ENCODE measurements at regions not wholly inside any gene's neighbourhood (a gene's known extent, or its start where the extent isn't known, plus 50 kb on each side); places are given as distances from the start of the nearest gene placed in this dataset.

DNA sequence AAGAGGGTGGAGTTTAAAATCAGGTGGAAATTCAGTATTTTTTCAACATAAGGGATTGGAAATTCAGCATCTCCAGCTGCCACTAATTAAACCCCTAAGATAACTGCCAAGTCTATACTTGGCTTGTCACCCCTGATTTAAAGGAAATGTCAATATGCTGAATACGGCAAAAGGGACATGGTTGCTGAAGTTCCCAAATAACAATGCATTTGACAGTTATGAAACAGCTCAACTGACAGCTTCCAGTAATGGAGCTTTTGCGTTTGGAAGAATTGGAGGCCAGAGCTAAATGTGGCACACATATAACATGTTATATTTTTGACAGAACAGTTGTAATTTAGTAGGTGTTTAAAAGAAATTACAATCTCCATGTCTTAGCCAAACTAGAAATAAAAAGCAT lies 1867.9 kb upstream of the LRRTM1 start:
- TF ChIP-seq, protein P1, sequence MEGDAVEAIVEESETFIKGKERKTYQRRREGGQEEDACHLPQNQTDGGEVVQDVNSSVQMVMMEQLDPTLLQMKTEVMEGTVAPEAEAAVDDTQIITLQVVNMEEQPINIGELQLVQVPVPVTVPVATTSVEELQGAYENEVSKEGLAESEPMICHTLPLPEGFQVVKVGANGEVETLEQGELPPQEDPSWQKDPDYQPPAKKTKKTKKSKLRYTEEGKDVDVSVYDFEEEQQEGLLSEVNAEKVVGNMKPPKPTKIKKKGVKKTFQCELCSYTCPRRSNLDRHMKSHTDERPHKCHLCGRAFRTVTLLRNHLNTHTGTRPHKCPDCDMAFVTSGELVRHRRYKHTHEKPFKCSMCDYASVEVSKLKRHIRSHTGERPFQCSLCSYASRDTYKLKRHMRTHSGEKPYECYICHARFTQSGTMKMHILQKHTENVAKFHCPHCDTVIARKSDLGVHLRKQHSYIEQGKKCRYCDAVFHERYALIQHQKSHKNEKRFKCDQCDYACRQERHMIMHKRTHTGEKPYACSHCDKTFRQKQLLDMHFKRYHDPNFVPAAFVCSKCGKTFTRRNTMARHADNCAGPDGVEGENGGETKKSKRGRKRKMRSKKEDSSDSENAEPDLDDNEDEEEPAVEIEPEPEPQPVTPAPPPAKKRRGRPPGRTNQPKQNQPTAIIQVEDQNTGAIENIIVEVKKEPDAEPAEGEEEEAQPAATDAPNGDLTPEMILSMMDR (IDR thresholded peaks at IDR 0.05): no peak
- no peak overlapping the region for H3K27ac ChIP-seq
- no peaks in the 10 kb centered on the region for H3K4me1 ChIP-seq
- H3K9me3 ChIP-seq: no peaks in the 10 kb centered on the region
- H3K4me3 ChIP-seq: no peak overlapping the region
- ATAC-seq (no peak), DNase-seq (no peak)
- intact Hi-C loops (cut with DNase I): no loop called here
- no peaks in the 10 kb centered on the region for H3K27me3 ChIP-seq (ENCODE audit: low read depth)
- H3K36me3 ChIP-seq: no peaks in the 10 kb centered on the region

DNA sequence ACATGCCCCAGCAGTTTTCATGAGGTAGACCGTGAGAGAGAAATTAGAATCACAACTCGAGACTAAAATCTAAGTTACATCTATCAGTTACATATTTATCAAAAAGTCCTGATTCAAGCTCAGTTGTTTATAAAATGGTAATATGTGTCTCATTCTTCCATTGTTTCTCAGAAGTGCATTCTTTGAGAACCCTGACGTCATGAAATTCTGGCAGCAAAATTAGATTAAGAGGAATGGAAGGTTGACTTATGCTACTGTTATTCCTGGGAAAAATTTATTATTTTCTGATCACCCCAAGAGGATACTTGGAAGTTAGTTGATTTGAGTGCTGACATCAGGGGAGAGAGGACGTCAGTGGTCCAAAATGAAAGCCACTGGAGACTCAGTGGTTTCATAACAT lies 1864.8 kb upstream of the LRRTM1 start:
- Histone ChIP-seq H3K4me3 (no peak overlapping the region), H3K9me3 (no peaks in the 10 kb centered on the region), H3K27ac (no peak overlapping the region), H3K27me3 (ENCODE audit: low read depth) (no peaks in the 10 kb centered on the region), H3K4me1 (no peaks in the 10 kb centered on the region), H3K36me3 (no peaks in the 10 kb centered on the region)
- DNase-seq: no peak
- no peak for ATAC-seq
- intact Hi-C loops (cut with DNase I): no loop called here
- TF ChIP-seq, protein P1 (IDR thresholded peaks at IDR 0.05): no peak

DNA sequence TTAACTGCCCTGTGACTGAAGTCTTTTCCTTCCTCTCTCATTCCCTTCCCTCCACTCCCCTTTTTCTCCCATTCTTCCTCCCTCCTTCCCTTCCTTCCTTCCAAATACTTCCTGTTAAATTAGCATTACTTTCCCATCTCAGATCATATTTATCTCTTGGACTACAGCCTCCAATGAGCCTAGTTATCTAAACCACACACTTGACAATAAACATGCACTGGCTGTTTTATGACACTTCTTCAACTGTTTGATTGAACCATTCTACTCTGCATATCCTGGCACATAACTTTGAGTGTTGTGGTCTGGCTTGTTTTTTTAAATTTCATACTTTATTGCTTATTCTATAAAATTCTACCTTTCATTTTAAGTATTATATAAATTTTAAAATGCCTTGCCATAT lies 1860.8 kb upstream of the LRRTM1 start:
- H3K4me1 ChIP-seq: no peaks in the 10 kb centered on the region
- no peaks in the 10 kb centered on the region for H3K36me3 ChIP-seq
- no peaks in the 10 kb centered on the region for H3K9me3 ChIP-seq
- no peak for DNase-seq
- no peak overlapping the region for H3K4me3 ChIP-seq
- H3K27ac ChIP-seq: no peak overlapping the region
- intact Hi-C loops (cut with DNase I): no loop called here
- TF ChIP-seq, protein P1 (IDR thresholded peaks at IDR 0.05): no peak
- ATAC-seq: no peak
- no peaks in the 10 kb centered on the region for H3K27me3 ChIP-seq (ENCODE audit: low read depth)

DNA sequence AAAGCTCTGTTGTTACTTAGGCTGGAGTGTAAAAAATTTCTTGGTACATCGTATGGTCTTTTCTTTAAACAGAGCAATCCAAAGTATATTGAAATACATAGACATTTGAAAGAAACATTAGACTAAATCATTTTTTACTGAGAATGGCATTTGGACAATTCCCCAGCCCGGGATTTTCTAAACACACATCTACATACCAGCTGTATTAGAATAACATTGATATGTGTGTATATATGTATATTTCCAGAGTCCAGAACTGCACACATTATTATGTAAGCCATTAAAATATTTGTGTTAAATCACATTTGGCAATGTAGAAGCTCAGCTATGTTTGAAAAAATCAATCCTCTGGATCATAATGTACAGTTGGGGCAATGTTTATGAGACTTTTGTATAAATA lies 1853.6 kb upstream of the LRRTM1 start:
- no peak for ATAC-seq
- H3K4me1 ChIP-seq: no peaks in the 10 kb centered on the region
- no peaks in the 10 kb centered on the region for H3K9me3 ChIP-seq
- H3K36me3 ChIP-seq: no peaks in the 10 kb centered on the region
- TF ChIP-seq, protein P1 (IDR thresholded peaks at IDR 0.05): no peak
- no peak for DNase-seq
- no peak overlapping the region for H3K27ac ChIP-seq
- H3K27me3 ChIP-seq (ENCODE audit: low read depth): no peaks in the 10 kb centered on the region
- H3K4me3 ChIP-seq: no peak overlapping the region
- intact Hi-C loops (cut with DNase I): no loop called here

DNA sequence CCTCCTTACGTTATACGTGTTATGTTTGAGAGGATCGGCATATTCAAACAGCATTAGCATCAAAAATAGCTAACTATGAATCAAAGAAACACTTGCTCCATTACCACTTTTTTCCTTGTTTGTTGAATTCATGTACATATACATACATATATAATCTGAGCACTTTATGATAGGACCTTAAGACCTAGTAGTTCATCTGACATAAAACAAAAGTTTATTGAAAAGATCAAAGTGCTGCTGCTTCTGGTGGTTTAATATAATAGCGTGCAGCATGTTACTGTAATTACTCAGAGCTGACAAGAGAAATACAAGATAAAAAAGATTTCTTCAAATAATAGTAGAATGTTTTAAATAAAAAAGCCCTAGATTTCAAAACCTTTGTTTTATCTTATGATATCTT lies 1850.9 kb upstream of the LRRTM1 start:
- no peak for DNase-seq

More for the DNA sequence above, 1850.9 kb upstream of the LRRTM1 start:
- Histone ChIP-seq H3K4me3 (no peak overlapping the region), H3K27me3 (ENCODE audit: low read depth) (no peaks in the 10 kb centered on the region), H3K27ac (no peak overlapping the region), H3K9me3 (no peaks in the 10 kb centered on the region), H3K36me3 (no peaks in the 10 kb centered on the region), H3K4me1 (no peaks in the 10 kb centered on the region)
- TF ChIP-seq, protein P1 (IDR thresholded peaks at IDR 0.05): no peak
- no peak for ATAC-seq
- intact Hi-C loops (cut with DNase I): no loop called here
